ENCODE measurements at regions not wholly inside any gene's neighbourhood (a gene's known extent, or its start where the extent isn't known, plus 50 kb on each side); places are given as distances from the start of the nearest gene placed in this dataset.

DNA sequence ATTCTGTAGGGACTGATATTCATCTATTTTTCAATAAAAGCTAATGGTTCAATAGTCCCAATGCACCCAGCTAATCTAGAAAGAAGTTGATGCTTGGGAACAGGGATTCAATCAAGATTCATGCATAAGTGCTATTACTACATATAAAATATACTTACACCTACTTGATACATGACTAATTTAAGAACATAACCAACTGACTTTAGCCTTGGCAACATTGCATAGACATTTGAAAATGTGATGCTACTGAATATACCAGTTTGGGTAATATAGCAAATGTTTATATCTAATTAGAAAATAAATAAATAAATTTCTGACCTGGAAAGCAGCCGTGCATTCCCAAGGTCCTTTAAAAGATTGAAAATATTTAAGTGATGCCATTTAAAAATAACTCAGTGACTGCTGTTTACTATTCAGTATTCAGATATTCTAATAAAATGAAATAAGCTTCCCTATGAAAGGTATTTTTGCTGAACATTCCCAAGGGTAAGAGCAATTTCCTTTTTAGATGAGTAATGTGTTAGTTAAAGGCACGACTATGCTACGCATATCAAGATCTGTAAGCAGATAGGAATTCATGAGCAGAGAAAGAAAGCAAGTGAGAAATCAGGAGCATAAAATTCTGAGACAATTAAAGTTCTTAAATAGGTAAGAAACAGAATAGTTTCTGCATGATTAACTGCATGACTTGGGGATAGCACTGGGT lies 160.6 kb upstream of the SYT1 start:
- DNase-seq = no peak

DNA sequence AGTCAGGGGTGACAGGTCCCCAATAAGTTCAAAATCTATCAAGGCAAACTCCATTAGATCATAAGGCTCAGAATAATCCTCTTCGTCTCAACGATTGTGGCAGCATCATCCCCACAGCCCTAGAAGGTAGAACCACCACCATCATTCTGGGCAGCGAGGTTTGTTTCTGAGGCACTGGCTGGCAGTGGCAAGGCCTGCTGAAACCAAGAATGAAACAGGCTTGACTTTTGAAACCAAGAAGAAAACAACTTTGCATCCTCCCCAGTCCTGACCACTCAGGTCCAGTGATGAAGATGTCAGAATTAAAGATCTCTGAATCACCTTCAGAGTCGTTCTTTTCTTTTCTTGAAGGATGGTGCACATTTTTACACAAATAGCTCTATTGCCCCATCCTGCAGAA lies 152.6 kb upstream of the SYT1 start:
- DNase-seq = no peak

DNA sequence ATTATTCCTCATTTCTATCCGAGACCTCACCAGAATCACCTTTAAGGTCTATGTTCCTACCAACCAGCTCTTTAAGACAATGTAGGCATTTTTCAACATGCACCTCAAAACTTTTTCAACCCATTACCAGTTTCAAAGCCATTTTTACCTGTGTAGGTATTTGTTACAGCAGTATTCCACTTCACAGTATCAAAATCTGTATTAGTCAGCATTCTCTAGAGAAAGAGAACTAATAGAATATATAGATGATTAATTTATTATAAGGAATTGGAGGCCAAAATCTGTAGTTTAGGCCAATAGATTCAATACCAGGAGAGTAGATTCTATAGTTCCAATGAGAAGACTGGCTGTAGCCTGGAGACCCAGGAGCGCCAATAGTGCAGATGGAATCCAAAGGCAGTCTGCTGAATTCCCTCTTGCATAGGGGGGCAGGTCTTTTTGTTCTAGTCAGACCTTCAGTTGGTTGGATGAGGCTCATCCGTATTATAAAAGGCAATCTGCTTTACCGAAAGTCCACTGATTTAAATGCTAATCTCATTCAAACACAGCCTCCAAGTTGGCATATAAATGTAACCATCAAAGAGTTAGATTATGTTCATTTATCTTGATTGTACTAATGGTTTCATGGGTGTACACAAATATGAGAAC lies 151.6 kb upstream of the SYT1 start:
- DNase-seq = no peak

DNA sequence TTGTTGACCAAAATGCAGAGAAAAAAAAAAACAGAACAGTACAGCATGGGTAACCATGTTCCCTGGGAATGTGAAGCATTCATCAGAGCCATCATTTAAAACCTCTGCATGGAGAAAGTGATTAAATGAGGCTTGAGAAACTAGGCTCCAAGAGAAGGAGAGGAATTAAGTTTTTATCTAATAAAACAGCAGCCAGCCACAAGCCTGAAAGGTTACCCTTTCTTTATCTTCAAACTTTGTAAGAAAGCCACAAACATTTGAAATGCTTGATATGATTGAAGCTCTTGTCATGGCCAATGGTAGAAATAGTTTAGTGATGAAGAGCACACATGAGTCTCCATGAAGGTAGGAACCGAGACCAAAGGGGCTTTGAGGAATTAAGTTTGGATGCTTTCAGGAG lies 144.9 kb upstream of the SYT1 start:
- no peak for DNase-seq

DNA sequence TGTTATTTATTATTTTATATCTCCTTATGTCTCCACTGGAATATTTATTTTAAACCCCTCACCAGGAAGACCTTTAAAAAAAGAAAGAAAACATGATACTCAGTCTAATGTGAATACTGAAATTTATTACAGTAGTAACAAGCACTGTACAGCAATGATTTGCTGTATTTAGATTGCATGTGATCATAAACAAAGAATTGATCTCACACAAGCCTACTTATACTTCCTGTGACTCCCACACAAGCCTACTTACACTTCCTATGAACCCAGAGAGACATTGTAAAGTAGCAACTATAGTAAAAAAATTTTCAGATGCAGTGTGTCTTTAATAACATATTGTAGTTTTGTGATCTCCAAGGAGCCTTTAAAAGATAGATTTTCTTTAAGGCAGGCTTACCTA lies 142.7 kb upstream of the SYT1 start:
- DNase-seq = no peak

DNA sequence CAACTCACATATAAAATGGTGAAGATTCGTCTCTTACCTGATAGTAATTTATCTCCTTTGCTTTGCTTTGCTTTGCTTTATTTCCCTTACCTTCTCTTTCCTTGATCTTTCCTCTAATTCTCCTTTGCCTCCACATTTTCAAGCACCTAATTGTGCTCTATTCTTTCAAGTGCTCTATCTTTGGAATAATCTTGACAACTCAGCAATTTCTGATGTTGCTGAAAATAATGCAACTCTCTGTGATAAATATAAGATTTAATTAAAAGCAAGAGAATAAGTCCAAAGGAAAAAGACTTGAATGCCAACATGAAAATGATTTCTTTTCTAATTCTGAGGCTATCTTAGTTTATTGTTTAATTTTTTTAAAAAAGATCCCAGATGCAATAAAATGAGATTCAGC lies 139.5 kb upstream of the SYT1 start:
- no peak for DNase-seq

DNA sequence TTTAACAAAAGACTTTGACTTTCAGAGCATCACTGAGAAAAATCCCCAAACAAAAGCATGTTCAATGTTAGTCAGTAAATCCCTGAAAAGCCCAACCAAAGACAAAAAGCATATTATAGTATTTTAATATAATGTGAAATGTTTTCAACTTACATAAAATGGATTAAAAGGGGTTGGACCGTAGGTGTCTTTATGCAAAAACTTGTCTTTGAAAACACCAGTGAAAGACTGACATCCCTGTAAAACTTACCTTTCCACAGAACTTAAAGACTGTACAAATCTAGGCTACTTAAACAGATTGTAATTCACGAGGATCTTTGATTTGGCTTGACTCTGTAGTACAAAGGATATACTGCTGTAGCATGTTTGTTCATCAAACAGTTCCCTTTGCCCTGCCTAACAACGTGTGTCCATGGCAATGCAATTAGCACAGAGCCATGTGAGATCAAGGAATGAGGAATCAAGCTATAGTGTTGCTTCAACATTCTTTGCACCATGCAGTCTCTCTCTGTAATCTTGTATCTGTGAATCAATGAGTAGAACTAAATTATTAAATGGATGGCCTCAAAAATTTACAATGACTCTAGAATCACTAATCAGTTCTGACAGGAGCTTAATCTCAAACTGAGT lies 138.5 kb upstream of the SYT1 start:
- no peak for DNase-seq

DNA sequence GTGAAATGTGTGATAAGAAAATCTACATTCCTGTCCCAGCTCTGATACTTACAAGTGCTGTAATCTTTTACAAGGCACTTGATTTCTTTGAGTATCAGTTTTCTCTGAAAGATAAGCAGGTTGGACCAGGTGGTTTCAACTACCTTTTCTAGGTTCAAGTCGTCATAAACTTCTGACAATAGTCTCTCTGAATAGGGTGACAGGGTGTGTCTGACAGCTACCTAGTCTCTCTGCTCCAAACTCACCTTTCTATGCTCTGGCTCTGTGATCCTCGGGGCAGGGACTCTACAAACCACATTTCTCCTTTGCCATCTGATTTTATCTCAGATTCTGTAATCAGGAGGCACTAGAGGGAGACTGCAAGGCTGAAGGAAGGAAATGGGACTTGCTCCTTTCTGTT lies 137.7 kb upstream of the SYT1 start:
- no peak for DNase-seq

DNA sequence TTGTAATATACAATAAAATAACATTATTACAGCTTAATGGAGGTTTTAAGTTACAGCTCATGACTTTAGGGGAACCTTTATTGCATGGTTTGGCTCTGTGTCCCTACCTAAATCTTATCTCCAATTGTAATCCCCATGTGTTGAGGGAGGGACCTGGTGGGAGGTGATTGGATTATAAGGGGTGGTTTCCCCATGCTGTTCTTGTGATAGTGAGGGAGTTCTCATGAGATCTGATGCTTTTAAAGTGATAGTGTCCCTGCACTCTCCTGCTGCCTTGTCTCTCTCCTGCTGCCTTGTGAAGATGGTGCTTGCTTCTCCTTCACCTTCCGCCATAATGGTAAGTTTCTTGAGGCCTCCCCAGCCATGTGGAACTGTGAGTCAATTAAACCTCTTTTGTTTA lies 132.1 kb upstream of the SYT1 start:
- no peak for DNase-seq

DNA sequence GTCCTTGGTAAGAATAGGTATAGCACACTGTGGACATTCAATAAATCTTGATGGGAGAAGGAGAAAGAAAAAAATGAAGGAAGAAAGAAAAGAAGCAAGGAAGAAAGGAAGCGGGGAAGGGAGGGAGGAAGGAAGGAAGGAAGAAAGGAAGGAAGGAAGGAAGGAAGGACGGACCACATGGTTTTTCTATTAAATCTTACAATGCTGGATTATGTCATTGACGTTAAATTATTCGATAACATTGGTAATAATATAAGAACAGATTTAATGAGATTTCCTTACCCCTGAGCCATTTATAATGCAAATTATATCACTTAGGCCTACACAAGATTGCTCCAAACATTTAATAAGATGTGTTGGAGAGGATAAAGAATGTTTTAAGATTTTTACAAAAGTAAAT lies 124.9 kb upstream of the SYT1 start:
- DNase-seq = no peak

DNA sequence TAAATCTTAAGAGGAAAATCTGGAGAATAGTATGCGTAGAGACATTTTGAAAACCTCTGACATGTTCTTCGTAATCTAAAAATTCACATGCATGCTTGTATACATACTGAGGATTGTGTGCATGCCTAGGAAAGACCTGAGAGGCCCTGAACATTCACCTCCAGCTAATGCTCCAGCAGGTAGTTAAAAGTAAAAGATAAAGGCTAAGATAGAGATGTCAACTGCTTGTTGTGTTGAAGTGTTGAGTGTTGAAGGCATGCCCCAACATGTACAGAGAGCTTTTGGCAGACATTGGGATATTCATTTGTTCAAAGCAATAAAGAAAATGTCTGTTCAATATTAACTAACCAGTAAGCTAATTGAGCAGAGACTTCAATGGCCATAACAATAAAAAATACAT lies 118.6 kb upstream of the SYT1 start:
- no peak for DNase-seq

DNA sequence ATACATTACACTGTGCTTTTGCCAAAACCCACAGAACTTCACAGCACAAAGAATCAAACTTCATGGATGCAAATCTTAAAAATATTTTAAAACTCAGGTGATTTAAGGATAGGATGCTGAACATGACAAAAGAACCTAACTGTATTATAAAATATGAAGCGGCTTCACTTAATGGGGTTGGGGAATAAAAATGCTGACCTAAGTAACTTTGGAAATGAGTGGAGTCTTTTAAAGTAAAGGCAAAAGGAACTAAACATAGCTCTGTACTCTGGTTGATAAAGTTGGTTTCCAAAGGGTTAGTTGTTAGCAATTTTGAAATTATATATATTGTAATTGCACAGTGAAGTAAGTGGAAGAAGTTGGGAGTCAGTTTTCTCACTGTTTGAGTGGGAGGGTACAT lies 111.5 kb upstream of the SYT1 start:
- no peak for DNase-seq

DNA sequence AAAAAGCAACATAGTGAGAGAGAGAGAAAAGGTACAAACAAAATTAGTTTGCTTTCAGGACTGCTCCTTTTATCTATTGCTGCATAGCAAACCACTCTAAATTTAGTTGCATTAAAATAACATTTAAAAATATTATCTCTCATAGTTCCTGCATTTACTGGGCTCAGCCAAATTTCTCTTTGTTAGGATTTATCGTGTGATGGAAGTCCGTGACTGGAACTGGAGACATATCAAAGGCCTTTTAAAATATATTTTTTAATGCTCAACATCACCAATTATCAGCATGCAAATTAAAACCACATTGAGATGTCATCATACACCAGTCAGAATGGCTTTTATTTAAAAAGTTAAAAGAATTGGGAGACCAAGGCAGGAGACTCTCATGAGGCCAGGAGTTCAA lies 107.6 kb upstream of the SYT1 start:
- DNase-seq = no peak

DNA sequence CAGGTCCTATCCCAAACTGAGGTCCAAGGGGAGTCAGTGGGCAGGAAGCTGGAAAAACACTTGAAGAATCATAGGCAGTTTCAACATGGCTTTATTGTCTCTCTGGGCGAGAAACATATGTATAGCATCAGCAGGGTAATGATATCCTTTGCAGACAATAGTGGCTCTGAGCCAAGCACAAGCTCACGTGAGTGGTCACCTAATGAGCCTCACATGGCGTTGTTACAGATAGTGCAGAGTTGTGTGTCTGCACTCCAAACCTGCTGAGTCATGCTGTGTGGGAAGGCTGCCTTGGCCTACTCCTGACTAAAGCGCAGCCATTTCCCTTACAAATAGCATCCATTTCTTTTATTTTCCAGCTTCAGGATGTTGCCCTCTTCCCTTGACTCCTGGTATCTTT lies 105.2 kb upstream of the SYT1 start:
- peak; percentile 13 for DNase-seq

DNA sequence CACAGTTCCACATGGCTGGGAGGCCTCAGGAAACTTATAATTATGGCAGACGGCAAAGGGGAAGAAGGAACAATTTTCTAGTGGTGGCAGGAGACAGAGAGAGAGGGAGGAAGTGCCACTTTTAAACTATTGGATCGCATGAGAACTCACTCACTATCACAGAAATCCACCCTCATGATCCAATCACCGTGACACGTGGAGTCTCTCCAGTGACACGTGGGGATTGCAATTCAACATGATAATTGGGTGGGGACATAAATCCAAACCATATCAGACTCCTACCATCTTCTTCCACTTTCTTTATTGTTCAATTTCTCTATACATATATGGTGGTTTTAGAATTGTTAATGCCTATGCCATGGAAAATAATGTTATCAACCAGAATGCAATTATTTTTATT lies 103.7 kb upstream of the SYT1 start:
- no peak for DNase-seq

DNA sequence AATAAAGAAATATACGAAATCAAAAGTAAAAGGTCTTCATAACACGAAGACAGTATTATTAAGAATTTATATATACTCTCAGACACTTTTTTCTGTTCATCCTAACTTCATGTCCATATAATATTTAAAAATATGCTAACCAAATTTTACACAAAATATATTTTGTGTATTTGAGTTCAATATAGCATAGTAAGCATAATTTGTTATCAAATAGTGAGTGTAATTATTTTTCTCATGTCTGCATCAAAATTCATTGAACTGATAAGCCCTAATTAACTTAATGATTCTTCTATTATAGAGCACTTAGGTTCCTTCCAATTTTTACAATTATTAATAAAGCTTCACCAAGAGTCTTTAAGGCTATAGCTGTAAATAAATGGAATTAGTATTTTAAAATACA lies 99.7 kb upstream of the SYT1 start:
- DNase-seq = no peak

DNA sequence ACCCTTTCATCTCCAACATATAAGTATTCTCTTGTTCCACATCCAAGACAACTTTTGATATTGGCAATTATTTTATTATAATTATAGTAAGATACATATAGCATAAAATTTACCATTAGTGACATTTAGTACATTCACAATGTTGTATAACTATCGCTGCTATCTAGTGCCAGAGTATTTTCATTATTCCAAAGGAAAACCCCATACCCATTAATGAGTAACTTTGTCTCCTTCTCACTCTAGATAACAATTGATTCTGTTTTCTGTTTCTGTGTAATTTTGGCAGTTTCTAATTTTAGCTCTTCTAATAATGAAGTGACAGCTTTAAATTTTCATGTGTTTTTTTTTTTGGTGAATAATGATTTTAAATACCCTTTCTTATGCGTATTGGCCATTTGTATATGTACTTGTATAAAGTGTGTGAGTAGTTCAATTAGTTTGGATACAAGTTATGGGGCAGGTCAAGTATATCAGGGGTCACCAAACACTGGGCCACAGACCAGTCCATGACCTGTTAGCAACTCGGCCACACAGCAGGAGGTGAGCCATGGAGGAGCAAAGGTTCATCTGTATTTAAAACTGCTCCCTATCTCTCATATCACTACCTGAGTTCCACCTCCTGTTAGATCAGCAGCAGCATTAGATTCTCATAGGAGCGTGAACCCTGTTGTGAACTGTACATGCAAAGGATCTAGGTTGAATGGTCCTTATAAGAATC lies 97.2 kb upstream of the SYT1 start:
- no peak for DNase-seq

DNA sequence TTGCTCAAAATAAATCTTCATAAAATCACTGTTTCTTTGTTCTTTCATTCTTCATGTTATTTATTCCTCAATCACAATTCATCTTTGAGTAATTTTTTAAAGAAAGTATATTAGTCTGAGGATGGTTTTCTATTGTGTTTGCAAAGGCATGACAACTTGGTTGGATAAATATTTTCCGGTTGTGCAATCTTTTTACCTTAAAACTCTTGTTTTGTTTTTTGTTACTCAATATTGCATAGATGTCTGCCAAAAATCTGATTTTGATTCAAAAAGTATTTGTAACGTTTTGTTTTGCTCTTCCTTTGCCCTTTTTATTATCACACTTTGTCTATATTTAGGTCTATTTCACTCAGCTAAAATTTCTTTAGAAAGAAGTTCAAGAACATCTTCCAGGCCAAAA lies 86.2 kb upstream of the SYT1 start:
- no peak for DNase-seq

DNA sequence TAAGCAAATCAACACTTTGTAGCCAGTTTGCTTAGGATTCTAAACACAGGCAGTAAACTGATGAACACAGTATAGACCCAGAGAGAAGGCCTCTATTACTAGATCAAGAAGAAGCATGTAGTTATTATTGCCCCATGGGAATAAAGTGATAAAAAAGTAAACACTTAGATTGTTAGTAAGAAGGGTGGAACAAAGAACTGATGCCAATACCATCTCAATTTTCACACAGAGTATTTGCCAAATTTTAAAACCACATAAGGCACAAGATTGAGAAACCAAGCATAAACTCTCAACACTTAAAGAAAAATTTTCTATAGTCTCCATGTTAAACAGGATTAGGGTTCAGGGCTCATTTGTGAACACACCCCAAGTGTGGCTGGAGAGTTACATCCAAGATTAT lies 77.0 kb upstream of the SYT1 start:
- DNase-seq = no peak

DNA sequence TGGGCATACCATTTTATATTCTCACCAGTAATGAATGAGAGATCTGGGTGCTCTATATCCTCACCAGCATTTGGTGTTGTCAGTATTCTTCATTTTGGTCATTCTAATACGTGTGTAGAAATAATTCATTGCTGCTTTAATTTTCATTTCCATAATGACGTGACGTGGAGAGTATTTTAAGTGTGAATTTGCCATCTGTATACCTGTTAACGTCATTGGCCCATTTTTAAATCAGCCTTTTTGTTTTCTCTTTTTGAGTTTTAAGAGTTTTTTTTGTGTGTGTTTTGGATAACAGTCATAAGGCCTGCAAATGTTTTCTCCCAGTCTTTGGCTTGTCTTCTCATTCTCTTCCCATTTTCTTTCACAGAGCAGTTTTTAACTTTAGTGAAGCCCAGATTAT lies 74.4 kb upstream of the SYT1 start:
- no peak for DNase-seq

DNA sequence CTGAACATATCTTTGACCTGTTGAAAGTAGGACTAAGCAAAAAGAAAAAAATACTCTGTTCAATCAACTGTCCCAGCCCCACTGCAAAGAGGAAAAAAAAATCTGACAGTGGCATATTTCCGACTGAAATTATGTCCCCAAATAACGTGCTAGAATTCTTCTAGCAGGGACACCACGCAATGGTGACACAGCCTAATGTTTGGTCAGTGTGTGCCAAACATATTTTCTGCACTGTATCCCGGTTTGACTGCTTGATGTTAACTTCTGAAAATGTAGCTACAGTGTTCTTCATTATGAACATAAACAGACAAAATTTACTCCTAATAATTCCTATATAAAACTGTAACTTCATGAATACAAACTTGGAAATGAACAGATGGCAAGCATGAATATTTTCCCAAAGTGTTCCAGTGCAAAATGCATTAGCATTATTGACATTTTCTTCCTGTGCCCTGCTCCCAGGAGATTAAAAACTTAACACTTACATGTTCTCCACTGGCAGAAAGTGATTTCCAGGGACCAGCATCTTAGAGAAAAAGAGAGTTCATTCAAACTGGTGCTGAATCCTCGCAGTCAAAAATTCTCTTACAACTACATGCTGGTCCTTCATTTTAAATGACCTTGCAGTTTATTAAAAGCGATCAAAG lies 72.4 kb upstream of the SYT1 start:
- DNase-seq = no peak

DNA sequence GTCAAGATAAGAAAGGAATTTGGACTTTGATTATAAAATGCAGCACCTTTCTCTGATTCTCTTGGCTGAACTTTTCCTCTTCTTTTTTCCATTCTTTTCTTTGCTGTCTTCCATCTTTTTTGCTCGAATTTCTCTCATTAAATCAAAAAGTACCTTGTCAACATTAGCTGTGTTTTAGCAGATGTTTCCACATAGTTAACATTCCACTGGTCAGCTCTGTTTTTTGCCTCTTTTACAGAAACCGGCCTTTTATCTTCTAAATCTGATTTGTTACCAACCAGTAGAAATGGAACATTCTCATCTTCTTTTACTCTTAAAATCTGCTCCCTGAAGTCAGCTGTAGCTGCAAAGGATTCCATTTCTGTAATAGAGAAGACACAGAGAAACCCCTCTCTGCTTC lies 71.1 kb upstream of the SYT1 start:
- no peak for DNase-seq

DNA sequence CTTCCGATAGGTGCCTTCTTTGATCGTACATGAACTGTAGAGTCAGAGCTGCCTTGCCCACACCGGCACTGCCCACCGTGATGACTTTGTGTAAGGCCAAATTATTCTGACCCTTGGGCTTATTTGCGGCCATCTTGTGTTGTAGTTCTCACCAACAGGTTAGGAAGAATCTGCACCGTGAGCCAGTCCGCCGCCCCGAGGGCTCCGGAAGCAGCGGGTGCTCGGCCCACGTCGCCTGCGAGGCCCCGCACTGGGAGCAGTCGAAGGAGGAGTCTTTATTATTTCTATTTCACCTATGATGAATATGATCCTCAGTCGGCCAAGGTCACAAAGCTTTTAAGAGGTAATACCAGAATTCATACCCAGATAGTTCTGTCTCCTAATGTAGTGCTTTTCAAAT lies 70.6 kb upstream of the SYT1 start:
- DNase-seq = no peak
